ENCODE measurements at regions not wholly inside any gene's neighbourhood (a gene's known extent, or its start where the extent isn't known, plus 50 kb on each side); places are given as distances from the start of the nearest gene placed in this dataset.

GRCh38 chr9:115743709-115744605 is 409.6 kb upstream of the PAPPA start:
- Histone ChIP-seq H3K9me3 (ENCODE audit: control insufficient read depth, low read depth, low read length) (no peaks in the 10 kb centered on the region), H3K36me3 (ENCODE audit: control insufficient read depth, insufficient read depth, low read length) (no peaks in the 10 kb centered on the region), H3K4me3 (ENCODE audit: low read length) (no peak overlapping the region), H3K27ac (ENCODE audit: low read length) (no peak overlapping the region), H3K27me3 (ENCODE audit: control insufficient read depth, insufficient read depth, low read length) (no peaks in the 10 kb centered on the region), H3K4me1 (ENCODE audit: control insufficient read depth, insufficient read depth, low read length) (no peaks in the 10 kb centered on the region)
- DNase-seq, result no peak
- 82% methylated on average over 8 of the region's 25 CpGs for WGBS (ENCODE audit: insufficient coverage, low lambda C conversion rate)

- WGBS (ENCODE audit: insufficient coverage, low lambda C conversion rate), result 75% methylated on average over 2 of the region's 6 CpGs
- no peaks in the 10 kb centered on the region for H3K4me1 ChIP-seq (ENCODE audit: control insufficient read depth, insufficient read depth, low read length)
- H3K4me3 ChIP-seq (ENCODE audit: low read length), result no peak overlapping the region
- H3K27me3 ChIP-seq (ENCODE audit: control insufficient read depth, insufficient read depth, low read length), result no peaks in the 10 kb centered on the region
- H3K36me3 ChIP-seq (ENCODE audit: control insufficient read depth, insufficient read depth, low read length), result no peaks in the 10 kb centered on the region
- DNase-seq, result no peak
- H3K27ac ChIP-seq (ENCODE audit: low read length), result no peak overlapping the region
- H3K9me3 ChIP-seq (ENCODE audit: control insufficient read depth, low read depth, low read length), result no peaks in the 10 kb centered on the region
These were observed 407.1 kb upstream of the PAPPA start for GRCh38 chr9:115746496-115746895.

- WGBS (ENCODE audit: insufficient coverage, low lambda C conversion rate), result 60% methylated on average over 1 of the region's 1 CpG
These were observed 405.9 kb upstream of the PAPPA start for GRCh38 chr9:115747731-115748130.

GRCh38 chr9:115756736-115757135 is 396.9 kb upstream of the PAPPA start:
- DNase-seq, result no peak
- H3K27ac ChIP-seq (ENCODE audit: low read length), result no peak overlapping the region
- H3K27me3 ChIP-seq (ENCODE audit: control insufficient read depth, insufficient read depth, low read length), result no peaks in the 10 kb centered on the region
- no peaks in the 10 kb centered on the region for H3K9me3 ChIP-seq (ENCODE audit: control insufficient read depth, low read depth, low read length)
- H3K36me3 ChIP-seq (ENCODE audit: control insufficient read depth, insufficient read depth, low read length), result no peaks in the 10 kb centered on the region
- no peaks in the 10 kb centered on the region for H3K4me1 ChIP-seq (ENCODE audit: control insufficient read depth, insufficient read depth, low read length)
- no peak overlapping the region for H3K4me3 ChIP-seq (ENCODE audit: low read length)

More at GRCh38 chr9:115747731-115748130, 405.9 kb upstream of the PAPPA start:
- no peaks in the 10 kb centered on the region for H3K4me1 ChIP-seq (ENCODE audit: control insufficient read depth, insufficient read depth, low read length)
- no peak for DNase-seq
- no peak overlapping the region for H3K4me3 ChIP-seq (ENCODE audit: low read length)
- H3K9me3 ChIP-seq (ENCODE audit: control insufficient read depth, low read depth, low read length), result no peaks in the 10 kb centered on the region
- no peak overlapping the region for H3K27ac ChIP-seq (ENCODE audit: low read length)
- H3K36me3 ChIP-seq (ENCODE audit: control insufficient read depth, insufficient read depth, low read length), result no peaks in the 10 kb centered on the region
- H3K27me3 ChIP-seq (ENCODE audit: control insufficient read depth, insufficient read depth, low read length), result no peaks in the 10 kb centered on the region

- WGBS (ENCODE audit: insufficient coverage, low lambda C conversion rate), result 72% methylated on average over 2 of the region's 2 CpGs
- H3K4me3 ChIP-seq (ENCODE audit: low read length), result no peak overlapping the region
These were observed 396.1 kb upstream of the PAPPA start for GRCh38 chr9:115757461-115757860.

GRCh38 chr9:115758441-115758840 is 395.1 kb upstream of the PAPPA start:
- WGBS (ENCODE audit: insufficient coverage, low lambda C conversion rate), result no CpG with 5 or more reads among the region's 3 CpGs
- no peaks in the 10 kb centered on the region for H3K9me3 ChIP-seq (ENCODE audit: control insufficient read depth, low read depth, low read length)

More at GRCh38 chr9:115757461-115757860, 396.1 kb upstream of the PAPPA start:
- Histone ChIP-seq H3K36me3 (ENCODE audit: control insufficient read depth, insufficient read depth, low read length) (no peaks in the 10 kb centered on the region), H3K27me3 (ENCODE audit: control insufficient read depth, insufficient read depth, low read length) (no peaks in the 10 kb centered on the region), H3K27ac (ENCODE audit: low read length) (no peak overlapping the region), H3K4me1 (ENCODE audit: control insufficient read depth, insufficient read depth, low read length) (no peaks in the 10 kb centered on the region), H3K9me3 (ENCODE audit: control insufficient read depth, low read depth, low read length) (no peaks in the 10 kb centered on the region)
- no peak for DNase-seq

GRCh38 chr9:115759426-115759825 is 394.2 kb upstream of the PAPPA start:
- H3K36me3 ChIP-seq (ENCODE audit: control insufficient read depth, insufficient read depth, low read length), result no peaks in the 10 kb centered on the region
- WGBS (ENCODE audit: insufficient coverage, low lambda C conversion rate), result 82% methylated on average over 4 of the region's 4 CpGs

More at GRCh38 chr9:115758441-115758840, 395.1 kb upstream of the PAPPA start:
- Histone ChIP-seq H3K27me3 (ENCODE audit: control insufficient read depth, insufficient read depth, low read length) (no peaks in the 10 kb centered on the region), H3K36me3 (ENCODE audit: control insufficient read depth, insufficient read depth, low read length) (no peaks in the 10 kb centered on the region), H3K4me3 (ENCODE audit: low read length) (no peak overlapping the region), H3K27ac (ENCODE audit: low read length) (no peak overlapping the region), H3K4me1 (ENCODE audit: control insufficient read depth, insufficient read depth, low read length) (no peaks in the 10 kb centered on the region)
- no peak for DNase-seq

GRCh38 chr9:115764645-115765044 is 388.9 kb upstream of the PAPPA start:
- Histone ChIP-seq H3K9me3 (ENCODE audit: control insufficient read depth, low read depth, low read length) (no peaks in the 10 kb centered on the region), H3K4me3 (ENCODE audit: low read length) (no peak overlapping the region), H3K27ac (ENCODE audit: low read length) (no peak overlapping the region), H3K36me3 (ENCODE audit: control insufficient read depth, insufficient read depth, low read length) (no peaks in the 10 kb centered on the region), H3K4me1 (ENCODE audit: control insufficient read depth, insufficient read depth, low read length) (no peaks in the 10 kb centered on the region), H3K27me3 (ENCODE audit: control insufficient read depth, insufficient read depth, low read length) (no peaks in the 10 kb centered on the region)
- DNase-seq, result no peak
- WGBS (ENCODE audit: insufficient coverage, low lambda C conversion rate), result 100% methylated on average over 1 of the region's 1 CpG

More at GRCh38 chr9:115759426-115759825, 394.2 kb upstream of the PAPPA start:
- no peaks in the 10 kb centered on the region for H3K9me3 ChIP-seq (ENCODE audit: control insufficient read depth, low read depth, low read length)
- H3K27me3 ChIP-seq (ENCODE audit: control insufficient read depth, insufficient read depth, low read length), result no peaks in the 10 kb centered on the region
- DNase-seq, result no peak
- no peaks in the 10 kb centered on the region for H3K4me1 ChIP-seq (ENCODE audit: control insufficient read depth, insufficient read depth, low read length)
- H3K27ac ChIP-seq (ENCODE audit: low read length), result no peak overlapping the region
- H3K4me3 ChIP-seq (ENCODE audit: low read length), result no peak overlapping the region

GRCh38 chr9:115765060-115765459 is 388.5 kb upstream of the PAPPA start:
- 92% methylated on average over 2 of the region's 2 CpGs for WGBS (ENCODE audit: insufficient coverage, low lambda C conversion rate)
- Histone ChIP-seq H3K27me3 (ENCODE audit: control insufficient read depth, insufficient read depth, low read length) (no peaks in the 10 kb centered on the region), H3K27ac (ENCODE audit: low read length) (no peak overlapping the region), H3K9me3 (ENCODE audit: control insufficient read depth, low read depth, low read length) (no peaks in the 10 kb centered on the region), H3K36me3 (ENCODE audit: control insufficient read depth, insufficient read depth, low read length) (no peaks in the 10 kb centered on the region), H3K4me1 (ENCODE audit: control insufficient read depth, insufficient read depth, low read length) (no peaks in the 10 kb centered on the region), H3K4me3 (ENCODE audit: low read length) (no peak overlapping the region)
- no peak for DNase-seq

- no peaks in the 10 kb centered on the region for H3K36me3 ChIP-seq (ENCODE audit: control insufficient read depth, insufficient read depth, low read length)
- H3K27ac ChIP-seq (ENCODE audit: low read length), result no peak overlapping the region
- no peaks in the 10 kb centered on the region for H3K27me3 ChIP-seq (ENCODE audit: control insufficient read depth, insufficient read depth, low read length)
- no peak for DNase-seq
- H3K9me3 ChIP-seq (ENCODE audit: control insufficient read depth, low read depth, low read length), result no peaks in the 10 kb centered on the region
- H3K4me3 ChIP-seq (ENCODE audit: low read length), result no peak overlapping the region
- no peaks in the 10 kb centered on the region for H3K4me1 ChIP-seq (ENCODE audit: control insufficient read depth, insufficient read depth, low read length)
- WGBS (ENCODE audit: insufficient coverage, low lambda C conversion rate), result 54% methylated on average over 2 of the region's 5 CpGs
These were observed 387.1 kb upstream of the PAPPA start for GRCh38 chr9:115766370-115766955.

Measured in large intestine (tissue), 3 donors.